HCT116 (cell line): ENCODE measurements at regions not wholly inside any gene's neighbourhood (a gene's known extent, or its start where the extent isn't known, plus 50 kb on each side); places are given as distances from the start of the nearest gene placed in this dataset.

Experiments used
- CTCF ChIP-seq, 3 experiments: fragments of 200-600 bp in 1 of 3; sonication (generic) in 1 of 3; IDR thresholded peaks in 2 of 3; conservative IDR thresholded peaks in 1 of 3; 2 replicates each; pipeline ENCODE4 v1.5.1; 2012 to 2017; ENCODE audit warnings: low read depth in 2 of 3, low read length in 2 of 3, antibody characterized with exemption in 1 of 3, borderline replicate concordance in 1 of 3, control low read depth in 1 of 3, mild to moderate bottlenecking in 1 of 3, mixed read lengths in 1 of 3, mixed run types in 1 of 3, moderate library complexity in 1 of 3; ENCODE audit not compliant: insufficient read depth in 1 of 3
- EZH2phosphoT487 ChIP-seq: fragments of 200-600 bp; IDR thresholded peaks from 2 replicates; pipeline ENCODE4 v1.6.1; 2018; ENCODE audit warnings: antibody characterized with exemption, borderline replicate concordance
- SP1 ChIP-seq: IDR thresholded peaks from 2 replicates; pipeline ENCODE4 v1.6.1; 2012; ENCODE audit warnings: low read depth
- TCF7L2 ChIP-seq: IDR thresholded peaks from 2 replicates; pipeline ENCODE4 v1.7.0; 2011; ENCODE audit warnings: borderline replicate concordance, inconsistent platforms; ENCODE audit not compliant: insufficient read depth, insufficient read length; ENCODE audit errors: extremely low read depth
- ZNF274 ChIP-seq: fragments of 200-500 bp; sonication (Bioruptor generic); IDR thresholded peaks from 2 replicates; pipeline ENCODE4 v1.6.1; 2014; ENCODE audit warnings: mild to moderate bottlenecking, low read depth, low read length, inconsistent platforms

GRCh38 chr14:97379091-97379531 is 581.9 kb downstream of the VRK1 start:
- no peak for TF ChIP-seq EZH2phosphoT487
- no peak for TF ChIP-seq CTCF (IDR thresholded peaks at IDR 0.05 in 2 of 3, conservative IDR thresholded peaks at IDR 0.05 in 1 of 3; ENCODE audit: borderline replicate concordance in 1 of 3, insufficient read depth in 1 of 3, low read depth in 2 of 3, low read length in 2 of 3)
- TF ChIP-seq ZNF274 = no peak
- TF ChIP-seq TCF7L2 = no peak
- no peak for TF ChIP-seq SP1
